ENCODE measurements at regions not wholly inside any gene's neighbourhood (a gene's known extent, or its start where the extent isn't known, plus 50 kb on each side); places are given as distances from the start of the nearest gene placed in this dataset.

- no peak for TF ChIP-seq CTCF (IDR thresholded peaks at IDR 0.05; ENCODE audit: poor library complexity, severe bottlenecking)
- TF ChIP-seq SMC3 (conservative IDR thresholded peaks at IDR 0.05; ENCODE audit: poor library complexity), result no peak
- TF ChIP-seq REST (IDR thresholded peaks at IDR 0.05; ENCODE audit: borderline replicate concordance), result no peak
- no peak for TF ChIP-seq TAF1 (IDR thresholded peaks at IDR 0.05; ENCODE audit: low read depth)
- TF ChIP-seq EZH2 (IDR thresholded peaks at IDR 0.05; ENCODE audit: borderline replicate concordance, insufficient read depth, low read length, poor library complexity, severe bottlenecking), result no peak
- TF ChIP-seq RAD21 (conservative IDR thresholded peaks at IDR 0.05), result no peak
- no peak for TF ChIP-seq POLR2AphosphoS5 (IDR thresholded peaks at IDR 0.05)
These were observed 121.7 kb upstream of the SDK2 start for GRCh38 chr17:73765824-73766563.

Measured in neural cell (in vitro differentiated cells).